GM10248 (cell line): ENCODE measurements at regions not wholly inside any gene's neighbourhood (a gene's known extent, or its start where the extent isn't known, plus 50 kb on each side); places are given as distances from the start of the nearest gene placed in this dataset.
"Not testable (repeated sequence)": the region's sequence is repeated elsewhere in the genome, so short reads cannot be mapped to it uniquely, and the experiment has no call there.

Source experiments
- CTCF ChIA-PET: fragments of 300-600 bp; sonication (Branson Sonifier 250); formaldehyde crosslinking; extraction: SDS; loops from one replicate; lab custom pipeline; 2021; ENCODE audit warnings: antibody characterized with exemption; lab: Yijun Ruan, JAX
- POLR2A ChIA-PET: fragments of 350-650 bp; sonication (Branson Sonifier 250); formaldehyde crosslinking; extraction: SDS; loops from one replicate; lab custom pipeline; 2020; ENCODE audit warnings: antibody characterized with exemption; lab: Yijun Ruan, JAX
- DNase-seq: peaks from one replicate; pipeline ENCODE4 v3.0.0; 2012; ENCODE audit errors: extremely low spot score
- TF ChIP-seq, protein P1 (sequence below): IDR thresholded peaks from 2 replicates; pipeline ENCODE4 v1.5.1; 2012; ENCODE audit warnings: mild to moderate bottlenecking, low read depth; ENCODE audit errors: extremely low read depth, missing control alignments, control extremely low read depth

- CTCF ChIA-PET, POLR2A ChIA-PET, DNase-seq: not testable (repeated sequence)
Observed at GRCh38 chr1:24268555-24268954, 50.6 kb upstream of the GRHL3 start.

- ChIA-PET CTCF (interaction anchor here (1.3 kb wide), 1 partner anchor 9 kb away, joined by 4 read pairs; no protein-coding TSS in a partner anchor), POLR2A (no interaction called here)
- TF ChIP-seq, protein P1, sequence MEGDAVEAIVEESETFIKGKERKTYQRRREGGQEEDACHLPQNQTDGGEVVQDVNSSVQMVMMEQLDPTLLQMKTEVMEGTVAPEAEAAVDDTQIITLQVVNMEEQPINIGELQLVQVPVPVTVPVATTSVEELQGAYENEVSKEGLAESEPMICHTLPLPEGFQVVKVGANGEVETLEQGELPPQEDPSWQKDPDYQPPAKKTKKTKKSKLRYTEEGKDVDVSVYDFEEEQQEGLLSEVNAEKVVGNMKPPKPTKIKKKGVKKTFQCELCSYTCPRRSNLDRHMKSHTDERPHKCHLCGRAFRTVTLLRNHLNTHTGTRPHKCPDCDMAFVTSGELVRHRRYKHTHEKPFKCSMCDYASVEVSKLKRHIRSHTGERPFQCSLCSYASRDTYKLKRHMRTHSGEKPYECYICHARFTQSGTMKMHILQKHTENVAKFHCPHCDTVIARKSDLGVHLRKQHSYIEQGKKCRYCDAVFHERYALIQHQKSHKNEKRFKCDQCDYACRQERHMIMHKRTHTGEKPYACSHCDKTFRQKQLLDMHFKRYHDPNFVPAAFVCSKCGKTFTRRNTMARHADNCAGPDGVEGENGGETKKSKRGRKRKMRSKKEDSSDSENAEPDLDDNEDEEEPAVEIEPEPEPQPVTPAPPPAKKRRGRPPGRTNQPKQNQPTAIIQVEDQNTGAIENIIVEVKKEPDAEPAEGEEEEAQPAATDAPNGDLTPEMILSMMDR, result no peak
- DNase-seq, result no peak
Observed at GRCh38 chr1:24266998-24267397, 52.2 kb upstream of the GRHL3 start.

DNA sequence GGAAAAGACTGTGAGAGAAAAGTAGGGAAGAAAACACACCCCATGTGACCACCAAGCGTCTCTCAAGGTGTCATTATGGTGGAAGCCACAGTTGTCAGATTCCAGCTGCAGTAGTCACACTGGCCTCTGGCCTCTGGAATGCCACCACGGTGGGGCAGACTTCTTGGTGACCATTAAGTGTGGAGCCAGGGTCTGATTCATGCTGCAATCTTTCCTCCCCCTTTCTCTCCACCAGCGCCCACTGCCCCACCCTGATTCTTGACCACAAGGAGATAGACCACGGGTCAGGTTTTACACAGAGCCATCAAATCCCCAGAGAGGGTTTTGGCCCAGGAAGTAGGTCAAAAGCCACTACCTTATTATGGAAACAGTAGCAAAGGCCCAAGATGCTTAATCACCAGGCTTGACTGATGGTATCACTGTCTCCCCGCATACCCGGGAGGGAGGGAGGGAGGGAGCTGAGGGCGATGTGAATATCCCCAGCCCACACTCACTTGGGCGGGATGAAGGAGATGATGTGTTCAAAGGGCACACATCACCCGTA lies 52.7 kb upstream of the GRHL3 start:
- POLR2A ChIA-PET, result interaction anchor here (0.7 kb wide), 1 partner anchor 107 kb away, joined by 3 read pairs; no protein-coding TSS in a partner anchor
- CTCF ChIA-PET, result interaction anchor here (1.1 to 2.7 kb wide), 3 partner anchors 9 to 20 kb away, joined by 3 to 8 read pairs (median 4); no protein-coding TSS in a partner anchor
- TF ChIP-seq, protein P1, result no peak
- DNase-seq, result no peak

GRCh38 chr1:24263746-24264145 lies 55.4 kb upstream of the GRHL3 start:
- no peak for DNase-seq
- TF ChIP-seq, protein P1, result no peak
- CTCF ChIA-PET, result interaction anchor here (1.1 to 2.7 kb wide), 2 partner anchors 11 to 14 kb away, joined by 3 to 8 read pairs; no protein-coding TSS in a partner anchor
- POLR2A ChIA-PET, result no interaction called here

GRCh38 chr1:24263211-24263610 lies 55.9 kb upstream of the GRHL3 start:
- ChIA-PET CTCF (no interaction called here), POLR2A (no interaction called here)
- TF ChIP-seq, protein P1, result no peak
- no peak for DNase-seq

- no peak for DNase-seq
- TF ChIP-seq, protein P1, result no peak
- CTCF ChIA-PET, result interaction anchor here (1.0 kb wide), 1 partner anchor 32 kb away, joined by 3 read pairs; no protein-coding TSS in a partner anchor
- POLR2A ChIA-PET, result no interaction called here
Observed at GRCh38 chr1:24261977-24262376, 57.2 kb upstream of the GRHL3 start.

GRCh38 chr1:24258735-24259424 lies 60.3 kb upstream of the GRHL3 start:
- POLR2A ChIA-PET, result no interaction called here
- TF ChIP-seq, protein P1, result no peak
- DNase-seq, result no peak
- CTCF ChIA-PET, result interaction anchor here (1.4 to 1.6 kb wide), 4 partner anchors 57 to 135 kb away, joined by 3 to 4 read pairs (median 3); no protein-coding TSS in a partner anchor
